IPS-NIHi7 (cell line): ENCODE measurements at regions not wholly inside any gene's neighbourhood (a gene's known extent, or its start where the extent isn't known, plus 50 kb on each side); places are given as distances from the start of the nearest gene placed in this dataset.

ENCODE experiments used
- DNase-seq: peaks from one replicate; pipeline ENCODE4 v3.0.0; 2012; ENCODE audit warnings: mixed read lengths; ENCODE audit errors: extremely low spot score

DNA sequence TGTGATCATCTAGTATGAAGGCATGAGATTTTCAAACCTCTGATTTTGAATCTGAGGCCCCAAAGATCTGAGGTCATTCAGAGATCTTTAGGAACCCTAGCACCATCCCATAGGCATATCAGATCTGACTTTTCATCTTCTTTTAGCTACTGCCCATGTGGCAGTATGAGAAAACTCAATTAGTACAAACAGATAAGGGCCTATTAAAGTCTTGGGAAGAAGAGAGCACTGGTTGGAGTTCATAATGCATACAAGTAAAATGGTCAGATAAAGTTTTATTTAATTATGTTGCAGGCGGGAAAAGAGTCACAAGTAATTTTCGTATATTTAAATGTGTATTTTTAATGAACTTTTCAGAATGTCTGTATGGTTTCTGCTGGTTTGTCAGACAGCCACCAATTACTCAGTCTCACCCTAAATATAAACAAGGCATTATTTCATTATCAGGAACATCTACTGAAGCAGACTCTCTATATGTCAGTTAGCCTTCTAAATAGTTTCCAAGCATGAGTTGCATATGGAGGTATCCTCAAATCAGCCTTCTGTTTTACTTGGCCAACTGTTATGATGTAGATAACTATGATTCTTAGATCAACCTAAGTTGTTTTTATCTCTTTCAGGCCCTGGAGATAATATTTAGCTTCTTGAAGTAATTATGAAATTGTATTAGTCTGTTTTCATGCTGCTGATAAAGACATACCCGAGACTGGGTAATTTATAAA is 340.3 kb upstream of the TBC1D5 start:
- DNase-seq: no peak

DNA sequence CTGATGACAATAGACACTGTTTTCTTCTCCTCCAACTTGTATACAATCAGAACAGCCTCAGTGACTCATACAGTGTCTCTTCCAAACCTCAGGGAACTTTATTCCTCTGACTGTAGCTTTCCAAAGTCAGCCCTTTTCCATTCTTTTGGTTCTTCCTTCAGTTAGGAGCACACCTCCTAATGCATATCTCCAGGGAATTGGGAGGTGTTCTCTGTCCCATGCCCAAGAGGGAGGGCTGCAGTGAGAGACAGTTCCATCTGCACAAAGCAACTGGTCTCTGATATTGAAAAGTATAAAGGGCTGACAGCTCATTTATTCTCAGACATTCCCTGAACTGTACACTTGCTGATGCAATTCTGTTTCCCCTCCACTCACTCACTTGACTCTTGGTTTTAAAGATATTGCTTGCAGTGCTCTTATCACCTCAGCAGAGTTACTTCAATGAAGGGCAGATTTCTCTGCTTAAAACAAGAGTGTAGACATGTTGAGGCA is 337.8 kb upstream of the TBC1D5 start:
- DNase-seq: no peak

DNA sequence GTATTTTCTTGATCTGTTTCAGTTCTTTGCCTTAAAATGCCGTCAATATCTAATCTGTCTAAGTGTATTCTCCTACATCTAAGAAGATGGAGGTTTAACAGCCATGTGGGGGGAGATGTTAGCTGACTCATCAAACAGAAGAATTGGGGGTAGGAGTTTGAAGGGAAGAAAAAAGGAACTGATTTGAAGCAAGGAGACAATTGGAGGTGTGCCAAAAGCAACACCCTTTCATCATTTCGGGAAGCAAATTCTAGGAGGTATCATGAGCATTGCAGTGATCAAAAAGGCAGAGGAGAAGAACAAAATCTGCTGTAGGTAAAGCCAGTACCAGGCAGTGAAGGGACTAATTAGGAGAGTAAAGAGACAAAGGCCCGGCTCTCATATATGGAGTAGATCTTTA is 337.3 kb upstream of the TBC1D5 start:
- no peak for DNase-seq

DNA sequence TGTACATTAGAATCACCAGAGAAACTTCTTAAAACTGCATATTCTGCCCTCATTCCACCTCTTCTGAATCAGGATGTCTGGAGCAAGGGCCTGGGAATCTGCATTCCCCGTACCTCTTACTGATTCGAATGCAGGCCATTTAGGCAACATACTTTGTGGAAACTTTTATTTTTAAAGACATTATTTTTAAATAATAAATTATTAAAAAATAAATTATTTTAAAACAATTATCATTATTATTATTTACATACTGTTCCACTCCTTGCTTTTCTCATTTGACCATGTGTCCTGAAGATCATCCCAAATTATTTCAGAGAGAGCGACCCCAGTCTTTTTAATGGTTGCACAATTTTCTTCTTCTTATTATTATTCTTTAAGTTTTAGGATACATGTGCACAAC is 336.6 kb upstream of the TBC1D5 start:
- DNase-seq: no peak

DNA sequence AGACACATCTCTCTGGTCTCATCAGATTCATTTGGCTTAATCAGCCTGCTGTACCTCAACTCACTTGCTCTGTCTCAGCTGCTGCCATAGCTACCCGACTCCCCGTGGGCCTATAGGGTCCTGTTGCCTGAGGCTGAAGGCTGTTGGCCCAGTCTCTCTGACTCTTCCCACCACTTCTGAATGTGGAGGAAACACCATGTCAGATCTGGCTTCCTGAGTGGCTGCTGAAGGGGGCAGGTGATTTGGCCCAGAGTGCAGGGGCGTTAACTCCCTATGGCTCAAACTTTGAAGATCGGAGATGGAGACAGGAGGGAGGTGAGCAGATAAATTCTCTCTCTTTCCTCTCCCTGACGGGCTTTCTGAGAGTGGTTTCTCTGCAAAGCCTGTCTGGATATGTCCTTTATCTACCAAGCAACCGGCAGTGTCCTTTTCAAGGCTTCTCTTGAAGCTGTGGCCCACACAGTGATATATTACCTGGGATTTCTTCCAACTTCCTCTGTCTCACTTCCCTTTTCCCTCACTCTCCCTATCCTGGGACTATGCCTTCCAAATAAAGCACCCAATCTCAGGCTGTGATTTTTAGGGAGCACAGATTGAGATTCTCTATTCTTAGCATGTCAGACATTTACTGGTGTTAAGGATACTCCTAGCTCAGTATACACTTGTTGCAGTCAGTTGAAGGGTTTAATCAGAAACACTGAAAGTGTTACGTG is 334.9 kb upstream of the TBC1D5 start:
- DNase-seq: no peak

DNA sequence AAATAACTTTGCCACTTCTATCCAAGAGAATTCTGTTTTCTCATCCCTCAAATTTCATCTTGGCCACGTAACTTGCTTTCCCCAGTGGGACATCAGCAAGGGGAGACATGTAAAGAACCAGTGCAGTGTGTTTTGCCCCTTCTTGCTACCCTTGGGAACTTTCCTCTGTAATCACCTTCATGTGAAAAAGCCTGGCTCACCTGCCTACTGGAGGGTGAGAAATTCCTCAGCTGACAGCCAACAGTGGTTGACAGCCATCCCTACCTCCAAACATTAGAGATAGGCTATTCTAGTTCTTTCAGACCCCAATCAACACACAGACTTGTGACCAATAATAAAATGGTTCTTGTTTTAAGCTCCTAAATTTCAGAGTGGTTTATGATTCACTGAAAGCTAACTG is 333.9 kb upstream of the TBC1D5 start:
- peak; percentile 27 for DNase-seq

DNA sequence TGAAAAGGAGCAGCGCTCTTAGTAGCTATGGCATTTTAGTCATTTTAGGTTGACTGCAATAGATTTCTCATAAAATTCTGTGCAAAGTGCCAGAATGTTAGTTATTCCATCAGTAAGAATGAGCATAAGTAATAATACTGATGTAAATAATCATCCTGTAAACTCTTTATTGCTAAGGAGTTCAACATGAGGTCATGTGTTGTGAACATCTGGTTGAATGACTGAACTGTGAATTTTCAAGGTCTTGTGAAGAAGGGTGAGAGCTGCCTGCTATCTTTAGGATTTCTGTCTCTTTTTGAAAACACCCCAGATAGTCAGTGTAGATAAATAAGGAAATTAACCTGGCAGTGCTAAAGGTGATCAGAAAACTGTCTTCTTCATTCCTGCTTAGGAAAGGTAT is 333.4 kb upstream of the TBC1D5 start:
- DNase-seq: no peak

DNA sequence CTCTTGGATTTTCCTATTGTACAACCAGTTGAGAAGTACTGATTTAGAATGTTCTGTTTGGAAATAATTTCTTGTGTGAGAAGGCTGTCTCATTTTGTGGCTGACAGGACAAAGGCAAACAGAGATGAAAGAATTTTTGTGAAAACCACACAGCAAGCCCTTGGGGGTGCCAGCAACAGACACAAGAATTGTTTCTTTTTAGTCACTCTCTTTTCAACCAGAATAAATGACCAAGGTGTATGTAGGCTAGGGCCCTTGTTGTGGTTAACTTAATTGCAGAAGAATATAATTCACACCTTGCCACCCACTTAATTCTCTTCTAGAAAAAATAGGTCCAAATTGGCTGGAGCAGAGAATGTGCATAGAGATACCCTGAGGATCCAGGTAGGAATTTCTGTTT is 329.4 kb upstream of the TBC1D5 start:
- no peak for DNase-seq

DNA sequence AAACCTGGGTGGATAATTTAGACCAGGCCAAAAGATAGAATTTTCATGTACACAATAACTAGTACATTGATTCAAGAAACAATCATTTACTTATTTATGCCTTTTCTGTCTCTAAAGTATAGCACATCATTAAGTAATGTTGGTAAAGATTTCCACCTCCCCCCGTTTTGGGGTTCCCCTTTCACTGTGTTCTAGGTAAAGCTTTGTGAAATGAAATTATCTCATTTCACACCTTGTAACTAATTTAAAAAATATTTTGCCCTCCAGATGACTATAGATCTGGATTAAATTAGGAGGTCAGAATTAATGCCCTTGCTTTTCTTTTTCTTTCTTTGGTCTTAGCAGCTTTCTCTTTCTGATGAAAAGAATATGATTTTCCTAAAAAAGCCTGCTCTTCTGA is 328.5 kb upstream of the TBC1D5 start:
- no peak for DNase-seq

DNA sequence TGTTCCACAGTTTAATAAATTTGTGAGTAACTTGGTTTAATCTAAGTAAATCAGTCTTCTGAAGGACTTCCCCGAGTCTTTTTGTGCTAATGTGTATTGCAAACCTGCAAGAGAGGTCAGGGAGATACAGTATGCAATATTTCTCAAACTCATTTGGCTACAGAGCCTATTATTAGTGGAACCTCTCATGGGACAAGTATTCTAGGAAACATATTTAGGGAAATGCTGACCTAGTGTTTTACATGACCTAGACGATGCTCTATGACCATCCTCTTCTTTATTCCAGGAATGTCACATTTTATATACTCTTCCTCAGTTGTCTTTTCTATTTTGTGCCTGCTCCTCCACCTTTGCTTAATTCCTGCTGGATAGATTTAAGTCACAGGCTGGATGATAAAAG is 327.8 kb upstream of the TBC1D5 start:
- DNase-seq: no peak

DNA sequence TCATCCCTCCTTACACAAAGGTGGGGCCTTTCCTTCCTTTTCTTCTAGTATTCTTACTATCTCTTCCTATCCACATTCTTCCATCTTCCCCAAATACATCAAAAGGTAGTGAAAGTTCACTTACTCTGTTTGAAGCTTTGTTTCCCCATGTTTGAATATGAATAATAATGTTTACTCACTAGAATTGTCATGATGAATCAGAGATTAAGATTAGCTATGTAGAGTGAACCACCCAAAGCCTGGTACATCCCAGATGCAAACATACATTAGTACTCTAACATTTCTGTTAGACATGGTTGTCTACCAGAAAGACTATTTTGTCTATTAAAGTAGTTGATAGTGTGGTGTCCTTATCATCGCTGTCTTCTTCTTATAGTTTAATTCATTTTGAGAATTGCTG is 327.1 kb upstream of the TBC1D5 start:
- DNase-seq: no peak

DNA sequence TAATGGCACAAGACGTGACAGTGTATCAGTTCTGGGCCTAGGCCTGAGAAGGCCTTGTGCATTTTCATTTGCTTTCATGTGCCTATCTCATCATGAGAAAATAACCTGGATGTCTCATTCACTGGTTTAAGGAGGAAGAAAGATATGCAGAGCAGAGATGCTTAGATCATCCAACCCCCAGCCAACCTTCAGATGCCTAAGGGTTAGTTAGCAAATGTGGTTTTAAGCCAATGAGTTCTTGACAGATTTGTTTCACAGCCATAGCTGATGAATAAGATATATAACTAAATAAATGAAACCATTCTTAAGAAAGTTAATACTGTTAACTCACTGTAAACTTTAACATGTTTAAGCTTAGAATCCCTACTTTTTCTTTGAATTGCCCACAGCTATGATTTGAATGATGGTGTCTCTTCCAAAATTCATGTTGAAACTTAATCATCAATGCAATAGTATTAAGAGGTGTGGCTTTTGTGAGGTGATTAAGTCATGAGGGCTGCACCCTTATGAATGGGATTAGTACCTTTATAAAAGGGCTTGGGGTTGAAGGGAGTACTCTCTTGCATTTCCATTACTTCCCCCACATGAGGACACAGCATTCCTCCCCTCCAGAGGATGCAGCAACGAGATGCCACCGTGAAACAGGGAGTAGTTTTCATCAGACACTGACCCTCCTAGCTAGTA is 324.6 kb upstream of the TBC1D5 start:
- DNase-seq: no peak

DNA sequence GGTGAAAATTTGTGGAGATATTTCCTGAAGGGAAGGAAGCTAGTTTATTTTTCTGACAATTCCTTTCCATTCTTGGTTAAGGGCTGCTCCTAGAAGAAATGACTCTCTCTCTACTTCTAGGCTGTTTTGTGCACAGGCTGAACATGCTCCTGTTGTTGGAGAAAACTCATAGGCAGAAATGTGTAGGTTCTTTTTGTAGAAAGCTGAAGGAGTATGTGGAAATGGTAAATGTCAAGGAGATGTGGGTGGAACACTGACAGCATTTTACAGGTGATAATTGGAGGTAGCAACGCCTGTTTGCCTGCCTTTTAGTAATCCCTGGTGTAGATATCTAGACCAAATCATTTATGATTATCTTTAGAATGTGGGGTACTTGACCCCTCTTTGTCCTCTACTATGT is 322.2 kb upstream of the TBC1D5 start:
- DNase-seq: no peak

DNA sequence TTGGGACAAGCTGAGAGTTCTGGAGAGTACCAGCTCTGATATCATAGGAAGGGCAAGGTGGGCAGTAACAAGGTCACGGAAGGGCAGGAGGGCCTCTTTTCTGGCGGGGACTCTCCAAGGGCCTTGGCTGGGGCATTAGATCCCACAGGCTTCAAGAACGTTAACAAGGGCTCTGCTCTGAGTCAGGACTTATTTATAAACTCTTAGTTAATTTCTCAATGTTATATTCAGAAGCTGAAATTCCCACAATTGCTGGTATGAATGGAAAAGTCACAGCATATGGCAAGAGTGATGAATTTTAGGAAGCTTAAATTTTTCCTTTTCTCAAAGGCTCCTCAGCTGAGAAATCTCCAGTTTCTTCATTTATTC is 320.2 kb upstream of the TBC1D5 start:
- DNase-seq: no peak

DNA sequence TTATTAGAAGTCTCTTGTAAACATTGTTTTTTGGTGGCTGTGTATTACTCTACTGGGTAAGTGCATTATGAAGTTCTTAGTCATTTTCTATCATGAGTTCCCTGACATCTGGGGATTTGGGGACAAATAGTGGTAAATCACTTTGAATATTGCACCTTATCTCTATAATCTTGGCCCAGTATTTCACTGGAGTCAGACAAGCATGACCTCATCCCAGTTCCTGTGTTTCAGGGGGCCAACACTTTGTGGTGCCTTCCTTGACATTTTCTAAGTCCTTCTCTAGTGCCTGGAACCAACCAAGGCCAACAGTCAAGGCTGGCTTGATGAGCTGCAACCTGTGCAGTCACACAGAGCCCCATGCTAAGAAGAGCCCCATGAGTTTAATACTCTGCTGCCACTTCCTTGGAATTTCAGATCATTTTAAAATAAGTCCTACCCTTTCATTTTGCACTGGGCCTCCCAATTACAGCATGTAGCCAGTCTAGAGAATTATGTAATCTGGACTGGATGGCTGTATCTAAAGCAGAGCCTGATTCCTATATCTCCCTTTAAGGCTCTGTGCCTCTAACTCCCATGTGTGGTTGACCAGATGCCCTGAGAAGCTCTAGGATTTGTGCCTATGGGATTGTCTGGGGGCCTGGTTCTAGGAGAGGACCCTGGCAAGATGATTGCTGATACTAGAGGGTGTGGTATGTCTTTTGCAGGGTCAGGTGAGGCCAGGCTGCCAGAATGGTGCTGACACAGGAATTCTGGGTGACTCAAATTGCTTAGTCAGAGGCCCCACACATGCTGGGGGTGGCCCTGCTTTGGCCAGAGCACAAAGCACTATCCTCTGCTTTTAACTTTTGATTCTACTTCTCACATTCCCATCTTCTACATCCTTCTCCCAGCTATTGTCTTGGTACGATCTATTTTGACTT is 319.6 kb upstream of the TBC1D5 start:
- DNase-seq: no peak

DNA sequence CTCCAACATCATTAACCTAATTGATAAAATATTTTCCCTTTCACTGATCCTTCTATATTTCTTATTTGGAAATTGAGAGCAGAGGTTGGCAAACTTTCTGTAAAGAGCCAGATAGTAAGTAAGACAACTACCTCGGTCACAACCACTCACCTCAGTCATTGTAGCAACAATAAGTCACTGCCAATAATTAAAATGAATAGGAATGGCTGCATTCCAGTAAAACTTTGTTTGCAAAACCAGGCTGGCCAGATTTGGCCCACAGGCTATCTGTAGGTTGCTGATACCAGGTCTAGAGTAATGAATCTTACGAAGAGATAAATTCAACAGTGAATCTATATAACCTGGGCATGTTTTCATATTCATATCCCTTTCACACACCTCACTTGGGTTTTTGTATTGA is 316.2 kb upstream of the TBC1D5 start:
- no peak for DNase-seq

DNA sequence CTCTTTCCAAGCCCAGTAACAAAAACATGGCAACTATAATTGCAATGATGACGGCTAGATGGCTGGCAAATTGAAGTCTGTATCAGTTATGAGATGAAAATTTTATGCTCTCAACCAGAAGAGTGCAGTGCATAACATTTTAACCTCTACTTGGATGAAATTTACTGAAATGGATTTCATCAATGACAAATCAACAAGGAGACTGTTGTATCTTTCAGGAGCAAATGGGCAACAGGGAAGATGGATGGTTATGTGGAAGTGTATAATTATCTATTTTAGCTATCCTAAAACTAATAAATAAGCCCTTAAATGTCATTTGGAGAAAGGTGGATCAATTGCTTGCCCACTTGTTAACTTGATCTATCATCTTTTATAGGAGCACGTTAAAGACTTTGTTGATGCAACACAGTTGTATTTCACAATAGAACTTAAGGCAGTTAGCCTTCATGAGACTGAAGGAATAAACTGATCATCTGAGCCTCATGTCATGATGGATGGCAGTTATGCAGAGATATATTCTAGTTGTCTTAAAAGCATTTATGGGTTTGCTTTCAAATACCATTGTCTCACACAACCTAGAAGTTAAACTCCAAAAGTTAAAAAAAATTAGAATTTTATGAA is 315.1 kb upstream of the TBC1D5 start:
- DNase-seq: no peak

DNA sequence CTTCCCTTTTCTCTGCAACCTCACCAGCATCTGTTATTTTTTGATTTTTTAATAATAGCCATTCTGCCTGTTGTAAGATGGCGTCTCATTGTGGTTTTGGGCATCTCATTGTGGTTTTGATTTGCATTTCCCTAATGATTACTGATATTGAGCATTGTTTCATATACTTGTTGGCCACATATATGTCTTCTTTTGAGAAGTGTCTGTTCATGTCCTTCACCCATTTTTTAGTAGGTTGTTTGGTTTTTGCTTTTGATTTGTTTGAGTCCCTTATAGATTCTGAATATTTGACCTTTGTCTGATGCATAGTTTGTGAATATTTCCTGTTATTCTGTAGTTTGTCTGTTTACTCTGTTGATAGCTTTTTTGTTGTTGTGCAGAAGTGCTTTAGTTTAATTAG is 312.2 kb upstream of the TBC1D5 start:
- DNase-seq: no peak

DNA sequence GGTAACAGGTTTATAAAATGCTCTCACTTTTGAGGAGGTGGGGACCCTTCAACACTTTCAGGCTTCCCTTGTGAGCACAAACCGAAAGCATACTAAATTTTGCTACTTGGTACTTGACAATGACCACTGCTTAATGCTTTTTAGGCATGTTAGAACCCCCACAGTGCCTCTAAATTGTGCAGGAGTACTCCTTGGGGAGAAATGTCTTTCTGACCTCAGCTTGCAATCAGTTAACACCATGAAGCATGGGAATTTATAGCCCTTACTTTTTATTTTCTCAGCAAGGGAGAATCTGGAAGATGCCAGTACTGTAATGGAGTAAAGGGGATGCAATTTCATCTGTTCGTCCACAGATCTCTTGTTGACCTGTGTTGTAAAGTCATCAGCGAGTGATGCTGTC is 308.9 kb upstream of the TBC1D5 start:
- DNase-seq: no peak

DNA sequence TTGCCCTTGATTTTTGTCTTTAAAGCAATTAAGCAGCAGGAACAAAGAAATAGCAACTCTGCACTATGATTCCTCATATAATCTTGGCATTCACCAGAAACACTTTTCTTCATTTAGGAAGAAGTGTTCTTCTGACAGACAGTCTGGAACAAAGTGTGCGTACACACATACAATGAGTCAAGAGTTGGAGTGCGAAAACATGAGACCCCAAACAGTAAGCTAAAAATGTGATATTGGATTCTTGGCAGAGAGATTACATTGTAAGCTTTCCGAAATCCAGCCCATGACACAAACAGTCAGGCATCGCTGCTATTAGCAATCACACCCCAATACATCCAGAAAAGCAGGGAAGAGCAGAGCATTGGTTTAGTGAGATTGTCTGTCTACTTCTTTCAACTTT is 306.7 kb upstream of the TBC1D5 start:
- no peak for DNase-seq

DNA sequence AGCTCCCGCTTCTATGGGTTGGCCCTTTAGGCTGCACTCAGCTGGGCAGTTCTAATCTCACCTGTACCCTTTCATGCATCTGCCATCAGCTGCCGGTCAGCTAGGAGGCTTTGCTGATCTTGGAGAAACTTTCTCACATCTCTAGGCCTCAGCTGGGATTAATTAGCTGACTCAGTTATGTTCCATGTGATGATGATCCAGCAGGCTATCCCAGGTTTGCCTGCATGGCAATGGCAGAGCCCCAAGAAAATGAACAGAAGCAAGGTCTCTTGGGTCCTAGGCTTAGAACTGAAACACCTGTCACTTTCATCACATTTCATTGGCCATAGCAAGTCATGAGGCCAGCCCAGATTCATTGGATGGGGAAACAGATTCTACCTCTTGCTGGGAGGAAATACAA is 304.6 kb upstream of the TBC1D5 start:
- no peak for DNase-seq
